Non-pigmented ciliary epithelial cell (primary cell): ENCODE measurements at regions not wholly inside any gene's neighbourhood (a gene's known extent, or its start where the extent isn't known, plus 50 kb on each side); places are given as distances from the start of the nearest gene placed in this dataset.
A peak's percentile ranks its signal among the peaks of the same experiment; 100 is the strongest.

Experiments
- DNase-seq: peaks from one replicate; pipeline ENCODE4 v3.0.0-alpha.2; 2010; ENCODE audit warnings: low read depth

GRCh38 chr13:106941779-106942178 is 373.8 kb upstream of the ARGLU1 start:
- no peak for DNase-seq

DNA sequence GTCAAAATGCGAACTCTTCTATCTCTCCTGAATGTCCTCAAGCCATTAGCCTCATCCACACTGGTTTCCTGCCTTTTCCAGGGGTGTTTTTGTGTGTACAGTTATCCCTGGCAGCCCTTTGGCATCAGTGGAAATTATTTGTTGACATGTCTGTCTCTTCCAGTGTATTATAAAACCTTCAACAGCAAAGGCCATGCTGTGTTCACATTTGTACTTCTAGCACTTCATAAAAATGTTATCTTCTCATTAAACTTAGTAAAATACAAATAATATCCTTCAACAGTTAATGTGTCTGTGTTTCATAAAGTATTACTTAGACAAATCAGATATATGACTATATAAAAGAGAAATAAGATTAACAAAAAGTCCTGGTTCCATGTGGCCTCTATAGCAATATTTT is 359.5 kb upstream of the ARGLU1 start:
- no peak for DNase-seq

DNA sequence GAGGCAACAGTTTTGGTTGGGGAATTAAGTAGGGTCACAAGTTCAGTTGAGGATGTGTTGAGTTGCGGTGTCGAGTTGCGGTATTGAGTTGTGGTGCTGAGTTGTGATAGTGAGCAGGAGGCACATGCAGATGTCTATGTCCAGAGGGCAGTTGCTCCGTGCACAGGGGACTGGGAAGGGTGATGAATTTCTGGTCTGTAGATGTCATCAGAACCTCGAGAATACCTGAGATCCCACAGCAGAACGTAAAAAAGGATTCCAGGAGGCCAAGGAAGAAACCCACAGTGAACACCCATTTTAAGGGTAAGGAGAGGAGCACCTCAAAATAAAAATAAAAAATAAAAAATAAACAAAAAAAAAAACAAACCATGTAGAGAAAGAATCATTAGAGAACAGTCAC is 354.4 kb upstream of the ARGLU1 start:
- no peak for DNase-seq

GRCh38 chr13:106919638-106920037 is 351.7 kb upstream of the ARGLU1 start:
- peak; percentile 32 for DNase-seq

DNA sequence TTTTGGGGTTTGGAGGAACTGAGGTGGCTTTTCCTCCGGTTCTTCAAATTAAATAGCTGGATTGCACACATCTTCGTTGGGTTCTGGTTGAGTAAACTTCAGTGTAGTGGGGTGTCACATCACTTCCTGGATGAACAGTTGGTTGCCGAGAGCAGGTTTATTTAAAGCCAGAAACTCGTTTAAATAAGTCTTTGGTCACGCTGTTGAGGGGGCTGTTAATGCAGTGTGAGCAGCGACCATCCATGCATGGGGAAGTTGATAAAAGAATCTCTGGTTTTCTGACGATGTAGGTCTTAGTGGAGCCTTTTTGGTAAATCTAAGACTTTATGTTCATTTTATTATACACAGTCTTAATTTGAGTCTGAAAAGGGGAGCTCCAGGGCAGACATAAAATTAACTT is 351.2 kb upstream of the ARGLU1 start:
- no peak for DNase-seq

DNA sequence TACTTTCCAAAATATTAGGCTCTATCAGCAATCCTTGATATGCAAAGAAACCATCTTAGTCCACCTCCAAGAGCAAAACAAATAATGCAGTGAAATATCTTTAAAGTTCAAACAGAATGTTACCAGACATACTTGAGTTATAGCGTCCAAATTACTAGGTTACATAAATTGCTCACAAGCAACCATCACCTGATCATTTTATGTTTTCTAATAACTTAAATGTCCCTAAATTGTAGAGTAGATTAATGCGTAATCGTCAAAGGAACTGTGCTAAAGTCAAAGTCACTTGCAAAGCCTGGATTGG is 350.6 kb upstream of the ARGLU1 start:
- DNase-seq, result no peak

GRCh38 chr13:106917673-106918556 is 350.0 kb upstream of the ARGLU1 start:
- peak; percentile 17 for DNase-seq

DNA sequence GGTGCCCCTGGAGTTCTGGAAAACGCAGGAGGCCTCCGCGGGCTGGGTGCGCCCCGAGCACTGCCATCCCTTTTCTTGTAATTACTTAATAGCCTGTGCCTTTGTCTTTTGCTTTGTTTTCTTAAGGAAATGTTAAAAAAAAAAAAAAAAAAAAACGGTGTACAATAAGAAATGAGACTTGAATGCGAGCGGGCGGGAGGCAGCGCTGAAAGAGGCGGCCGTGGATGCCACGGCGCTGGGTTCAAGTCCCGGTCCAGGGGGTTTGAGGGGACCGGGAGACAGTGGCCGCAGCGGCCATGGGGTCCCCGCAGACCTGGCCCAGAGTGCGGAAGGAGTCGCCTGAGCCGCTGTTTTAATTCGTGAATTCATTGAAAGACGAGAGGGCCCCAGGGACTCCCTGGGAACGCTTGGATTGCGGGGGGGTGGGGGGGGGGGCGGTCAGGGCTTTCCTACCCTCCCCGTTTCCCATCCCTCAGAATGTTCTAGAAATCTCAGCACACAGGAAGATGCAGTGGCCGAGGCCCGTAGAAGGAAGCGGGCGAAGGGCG is 349.2 kb upstream of the ARGLU1 start:
- DNase-seq, result no peak

GRCh38 chr13:106916329-106916976 is 348.5 kb upstream of the ARGLU1 start:
- no peak for DNase-seq

DNA sequence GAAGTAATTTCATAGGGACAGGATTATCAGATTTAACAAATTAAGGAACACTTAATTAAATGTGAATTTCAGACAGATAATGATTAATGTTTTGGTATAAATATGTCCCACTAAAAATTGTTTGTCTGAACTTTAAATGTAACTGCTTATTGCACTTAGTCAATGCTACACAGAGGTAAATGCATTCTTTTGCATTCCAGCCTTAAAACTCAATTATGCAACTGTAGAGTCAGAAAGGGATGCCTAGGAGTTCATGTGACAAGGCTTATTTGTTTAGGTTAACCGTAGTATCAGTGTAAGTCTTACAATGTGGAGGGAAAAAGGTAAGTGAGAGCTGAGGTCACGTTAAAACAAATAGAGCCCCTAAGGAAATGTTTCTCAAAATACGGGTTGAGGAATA is 347.2 kb upstream of the ARGLU1 start:
- no peak for DNase-seq

DNA sequence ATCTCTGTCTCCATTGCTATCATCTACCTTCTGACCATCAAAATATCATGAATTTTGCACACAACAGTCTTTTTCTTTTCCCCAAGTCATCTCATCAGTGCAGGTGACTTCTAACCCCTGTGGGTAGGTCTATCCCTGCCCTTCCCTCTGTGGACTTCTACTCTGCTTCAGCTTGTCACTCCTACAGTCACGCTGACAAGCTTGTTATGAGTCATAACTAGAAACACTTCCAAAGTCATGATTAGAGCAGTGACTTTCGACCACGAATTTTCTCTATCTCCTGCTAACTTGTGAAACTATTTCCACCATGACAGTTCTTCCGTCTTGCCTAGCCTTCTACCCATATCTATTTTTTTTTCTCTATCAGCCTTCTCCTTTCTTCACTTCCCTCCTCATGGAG is 343.7 kb upstream of the ARGLU1 start:
- DNase-seq, result no peak

- DNase-seq, result no peak
Observed at GRCh38 chr13:106911020-106911419, 343.1 kb upstream of the ARGLU1 start.

DNA sequence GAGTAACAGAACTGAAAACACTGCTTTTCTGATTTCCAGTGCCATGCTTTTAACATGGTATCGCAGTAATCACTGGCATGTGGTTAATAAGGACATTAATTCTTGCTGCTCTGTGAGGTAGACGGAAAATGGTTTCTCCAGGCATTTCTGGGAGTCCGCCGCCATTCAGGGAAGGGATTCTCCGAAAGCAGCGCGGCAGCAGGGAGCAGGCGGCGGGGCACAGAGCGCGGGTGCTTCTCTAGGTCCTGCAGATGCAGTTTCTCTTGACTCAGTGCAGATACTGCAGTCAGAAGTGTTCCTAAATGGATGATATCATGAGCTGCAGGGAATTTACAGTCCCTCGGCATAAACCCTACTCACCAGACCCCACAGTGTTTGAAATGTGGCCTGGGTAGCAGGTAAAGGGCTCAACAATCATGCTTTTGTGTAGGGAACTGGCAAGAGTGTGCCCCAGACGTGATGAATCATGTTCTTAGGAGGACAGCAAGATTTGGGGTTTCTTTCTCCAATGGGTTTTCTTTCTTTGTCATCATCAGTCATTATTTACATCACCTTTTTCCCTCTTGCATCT is 338.6 kb upstream of the ARGLU1 start:
- no peak for DNase-seq

- DNase-seq, result no peak
Observed at GRCh38 chr13:106905380-106906162, 337.6 kb upstream of the ARGLU1 start.

GRCh38 chr13:106899442-106899841 is 331.5 kb upstream of the ARGLU1 start:
- no peak for DNase-seq

GRCh38 chr13:106898231-106898630 is 330.3 kb upstream of the ARGLU1 start:
- DNase-seq, result no peak

GRCh38 chr13:106888148-106888547 is 320.2 kb upstream of the ARGLU1 start:
- no peak for DNase-seq

DNA sequence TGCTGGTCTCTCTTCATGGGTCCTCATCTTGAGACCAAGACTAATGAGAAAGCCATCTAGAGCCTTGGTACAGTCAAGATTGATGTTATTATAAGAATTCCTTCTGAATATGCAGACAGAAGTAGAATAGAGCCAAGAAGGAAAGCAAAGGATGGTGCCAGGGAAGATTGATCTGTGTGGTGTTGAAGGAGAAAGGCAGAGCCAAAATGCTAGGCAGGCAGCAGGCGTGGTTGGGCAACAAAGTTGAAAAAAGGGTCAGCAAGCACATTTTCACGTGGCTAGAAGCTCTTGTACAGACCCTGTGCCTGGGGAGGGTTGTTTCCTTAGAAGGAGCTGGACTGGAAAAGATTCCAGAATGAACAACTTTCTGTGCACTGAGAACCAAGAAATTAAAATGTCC is 319.7 kb upstream of the ARGLU1 start:
- no peak for DNase-seq

- no peak for DNase-seq
Observed at GRCh38 chr13:106883976-106884375, 316.0 kb upstream of the ARGLU1 start.

DNA sequence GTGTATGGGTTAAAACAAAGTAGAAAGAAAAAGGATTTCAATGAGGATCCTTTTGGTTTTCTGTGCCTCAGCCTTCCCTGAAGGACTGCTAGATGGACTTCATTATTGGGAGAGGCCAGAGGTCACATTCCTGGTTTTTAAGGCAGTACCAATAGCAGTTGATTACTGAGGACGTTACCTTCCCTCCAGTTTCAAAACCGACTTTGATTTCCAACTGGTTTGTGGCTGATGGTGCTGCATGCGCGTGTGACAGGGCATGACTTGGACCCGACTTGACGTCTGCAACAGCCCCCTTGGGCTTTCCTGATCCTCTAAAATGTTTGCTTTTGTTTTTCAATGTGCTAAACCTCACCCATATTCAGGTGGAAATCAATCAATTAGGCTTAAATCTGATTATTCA is 314.3 kb upstream of the ARGLU1 start:
- no peak for DNase-seq

GRCh38 chr13:106879806-106880205 is 311.9 kb upstream of the ARGLU1 start:
- no peak for DNase-seq

DNA sequence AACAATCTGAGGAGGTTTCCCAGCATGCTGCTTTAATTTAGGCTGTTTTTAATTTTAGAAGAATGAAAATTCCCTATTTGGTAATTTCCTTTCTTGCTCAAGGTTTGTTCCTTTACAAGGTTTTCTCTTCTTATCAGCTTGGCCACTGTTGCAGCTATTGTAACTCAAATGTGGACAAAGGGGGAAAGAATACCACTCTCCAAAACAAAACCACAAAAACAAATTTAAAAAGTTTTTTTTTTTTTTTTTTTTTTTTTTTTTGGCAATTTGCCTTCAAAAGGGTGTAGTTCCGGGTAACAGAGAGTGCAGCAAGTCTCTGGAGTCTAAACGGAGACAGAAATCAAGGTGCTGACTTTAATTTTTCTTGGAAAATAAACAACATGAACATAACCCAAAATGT is 306.4 kb upstream of the ARGLU1 start:
- DNase-seq, result no peak
